Nephron (organoid): ENCODE measurements at regions not wholly inside any gene's neighbourhood (a gene's known extent, or its start where the extent isn't known, plus 50 kb on each side); places are given as distances from the start of the nearest gene placed in this dataset.

Experiments used
- H3K27ac Mint-ChIP-seq, 3 experiments: 2 replicates each; pipeline ENCODE4 v1.8.0; 2020; ENCODE audit warnings: mixed read lengths in 3 of 3, mild to moderate bottlenecking in 2 of 3, moderate library complexity in 1 of 3
- H3K27me3 Mint-ChIP-seq: 2 replicates; pipeline ENCODE4 v1.8.0; 2021; ENCODE audit warnings: low read depth, mild to moderate bottlenecking, moderate library complexity, mixed read lengths
- H3K36me3 Mint-ChIP-seq: 2 replicates; pipeline ENCODE4 v1.8.0; 2020; ENCODE audit warnings: low read depth, mixed read lengths
- H3K4me1 Mint-ChIP-seq: 2 replicates; pipeline ENCODE4 v1.8.0; 2020; ENCODE audit warnings: mixed read lengths
- H3K4me3 Mint-ChIP-seq, 3 experiments: 2 replicates each; pipeline ENCODE4 v1.8.0; 2020; ENCODE audit warnings: mild to moderate bottlenecking in 3 of 3, mixed read lengths in 3 of 3, moderate library complexity in 2 of 3
- H3K9me3 Mint-ChIP-seq: 2 replicates; pipeline ENCODE4 v1.8.0; 2020; ENCODE audit warnings: mixed read lengths
- TF ChIP-seq, protein P1 (sequence below), 3 experiments: fragments of 200-600 bp; sonication (generic); IDR thresholded peaks; one replicate each; pipeline ENCODE4 v1.5.0; 2021; ENCODE audit warnings: antibody characterized with exemption in 3 of 3; ENCODE audit not compliant: unreplicated experiment in 3 of 3

DNA sequence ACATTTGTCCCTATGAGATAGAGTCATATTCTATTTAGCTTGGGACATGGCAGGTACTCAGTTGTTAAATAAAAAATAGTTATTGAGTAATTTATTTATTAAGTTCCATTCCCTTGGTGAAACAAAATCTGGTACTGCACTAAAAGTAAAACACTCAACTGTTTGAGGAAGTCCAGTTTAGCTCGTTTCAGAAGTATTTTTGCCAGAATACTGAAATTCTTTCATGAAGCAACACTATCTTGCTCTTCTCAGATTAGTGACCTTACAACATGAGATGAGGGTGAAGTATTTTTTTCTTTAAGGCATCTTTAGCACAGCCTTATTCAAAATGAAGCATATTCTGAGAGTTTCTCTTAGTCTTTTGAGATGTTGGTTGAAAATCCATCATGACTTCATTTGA lies 106.0 kb downstream of the ZNF365 start:
- Mint-ChIP-seq H3K9me3 (no peaks in the 10 kb centered on the region), H3K4me1 (no peaks in the 10 kb centered on the region), H3K36me3 (no peaks in the 10 kb centered on the region), H3K27ac (no peak overlapping the region), H3K27me3 (no peaks in the 10 kb centered on the region), H3K4me3 (no peak overlapping the region)
- TF ChIP-seq, protein P1, sequence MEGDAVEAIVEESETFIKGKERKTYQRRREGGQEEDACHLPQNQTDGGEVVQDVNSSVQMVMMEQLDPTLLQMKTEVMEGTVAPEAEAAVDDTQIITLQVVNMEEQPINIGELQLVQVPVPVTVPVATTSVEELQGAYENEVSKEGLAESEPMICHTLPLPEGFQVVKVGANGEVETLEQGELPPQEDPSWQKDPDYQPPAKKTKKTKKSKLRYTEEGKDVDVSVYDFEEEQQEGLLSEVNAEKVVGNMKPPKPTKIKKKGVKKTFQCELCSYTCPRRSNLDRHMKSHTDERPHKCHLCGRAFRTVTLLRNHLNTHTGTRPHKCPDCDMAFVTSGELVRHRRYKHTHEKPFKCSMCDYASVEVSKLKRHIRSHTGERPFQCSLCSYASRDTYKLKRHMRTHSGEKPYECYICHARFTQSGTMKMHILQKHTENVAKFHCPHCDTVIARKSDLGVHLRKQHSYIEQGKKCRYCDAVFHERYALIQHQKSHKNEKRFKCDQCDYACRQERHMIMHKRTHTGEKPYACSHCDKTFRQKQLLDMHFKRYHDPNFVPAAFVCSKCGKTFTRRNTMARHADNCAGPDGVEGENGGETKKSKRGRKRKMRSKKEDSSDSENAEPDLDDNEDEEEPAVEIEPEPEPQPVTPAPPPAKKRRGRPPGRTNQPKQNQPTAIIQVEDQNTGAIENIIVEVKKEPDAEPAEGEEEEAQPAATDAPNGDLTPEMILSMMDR (IDR thresholded peaks at IDR 0.05; ENCODE audit: unreplicated experiment in 3 of 3) = no peak

DNA sequence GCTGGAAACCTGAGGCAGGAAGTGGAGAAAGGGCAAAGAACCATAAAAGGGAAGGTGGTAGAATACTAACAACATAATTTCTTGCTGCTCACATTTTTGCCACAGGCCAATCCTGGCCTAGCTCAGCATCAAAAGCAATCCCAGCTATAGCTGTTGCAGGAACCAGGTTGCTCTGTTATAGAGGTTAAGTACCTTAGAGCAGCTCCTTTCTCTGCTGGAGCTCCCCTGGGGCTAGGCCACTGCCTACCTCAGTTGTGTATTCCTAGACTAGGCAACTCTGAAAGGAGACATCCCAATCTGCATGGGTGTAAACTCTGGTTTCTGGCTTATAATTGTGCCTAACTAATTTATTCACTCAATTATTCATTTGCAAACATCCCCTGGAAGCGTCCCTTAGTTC lies 108.4 kb downstream of the ZNF365 start:
- TF ChIP-seq, protein P1 (IDR thresholded peaks at IDR 0.05; ENCODE audit: unreplicated experiment in 3 of 3) = no peak
- H3K27ac Mint-ChIP-seq = no peak overlapping the region

DNA sequence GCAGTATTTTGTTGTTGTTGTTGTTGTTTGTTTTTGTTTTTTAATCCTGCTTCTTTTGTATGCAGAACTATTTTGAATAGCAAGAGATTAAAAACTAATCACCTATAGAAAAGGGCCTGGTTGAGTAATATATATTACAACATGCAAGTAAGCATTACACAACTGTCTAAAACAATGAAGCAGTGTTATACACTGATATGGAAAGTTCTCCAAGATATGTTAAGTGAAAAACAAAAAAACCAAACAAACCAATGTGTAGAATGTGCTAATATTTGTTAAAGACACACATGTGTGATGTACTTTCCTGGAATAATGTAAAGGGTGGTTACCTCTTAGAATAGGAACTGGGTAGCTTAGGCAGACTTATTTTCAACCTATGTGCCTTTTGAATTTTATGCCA lies 117.4 kb downstream of the ZNF365 start:
- TF ChIP-seq, protein P1 (IDR thresholded peaks at IDR 0.05; ENCODE audit: unreplicated experiment in 3 of 3) = no peak

More for the DNA sequence above, 108.4 kb downstream of the ZNF365 start:
- no peaks in the 10 kb centered on the region for H3K36me3 Mint-ChIP-seq
- H3K4me1 Mint-ChIP-seq = no peaks in the 10 kb centered on the region
- H3K27me3 Mint-ChIP-seq = no peaks in the 10 kb centered on the region
- no peaks in the 10 kb centered on the region for H3K9me3 Mint-ChIP-seq
- no peak overlapping the region for H3K4me3 Mint-ChIP-seq

DNA sequence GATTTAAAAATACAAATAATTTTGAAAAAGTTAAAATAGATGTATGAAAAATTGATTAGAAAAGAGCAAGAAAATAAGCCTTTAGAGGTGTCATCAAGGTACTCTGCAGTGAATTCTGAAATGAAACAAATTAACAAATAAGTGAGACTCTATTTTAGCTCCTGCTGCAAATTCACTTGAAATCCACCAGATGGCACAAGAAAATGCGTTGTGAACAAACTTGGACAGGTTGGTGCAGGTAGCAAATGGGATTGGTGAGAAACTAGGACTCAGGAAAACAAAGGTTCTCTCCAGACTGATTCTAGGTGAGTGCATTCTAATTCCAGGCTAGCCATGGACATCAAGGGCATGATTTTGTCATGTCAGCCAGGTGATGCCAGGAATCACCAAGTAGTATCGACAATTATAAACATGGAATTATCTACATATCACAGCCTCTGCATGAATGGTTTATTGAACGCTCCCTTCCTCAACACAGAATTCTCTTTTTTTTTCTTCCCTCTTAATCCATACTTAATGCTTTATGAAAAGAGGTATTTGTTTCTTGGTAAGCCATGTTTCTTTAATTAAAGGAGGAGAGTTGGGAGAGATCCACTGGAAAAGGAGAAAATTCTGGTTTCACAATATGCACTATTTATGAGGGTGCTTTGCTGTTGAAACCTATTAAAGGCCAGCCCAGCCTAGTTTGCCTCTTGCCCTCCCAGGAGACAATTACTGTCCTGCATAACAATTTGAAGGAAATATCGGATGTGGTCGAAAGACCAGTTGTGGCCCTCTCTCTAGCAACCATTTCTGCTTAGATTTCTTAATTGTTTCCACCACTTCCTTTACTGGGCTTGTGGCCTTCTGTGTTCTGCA lies 118.1 kb downstream of the ZNF365 start:
- no peaks in the 10 kb centered on the region for H3K27me3 Mint-ChIP-seq
- no peaks in the 10 kb centered on the region for H3K9me3 Mint-ChIP-seq
- H3K4me1 Mint-ChIP-seq = no peaks in the 10 kb centered on the region
- no peak overlapping the region for H3K27ac Mint-ChIP-seq
- no peak overlapping the region for H3K4me3 Mint-ChIP-seq
- no peaks in the 10 kb centered on the region for H3K36me3 Mint-ChIP-seq
- TF ChIP-seq, protein P1 (IDR thresholded peaks at IDR 0.05; ENCODE audit: unreplicated experiment in 3 of 3) = peak; percentile 53 to 59 (median 59)

More for the DNA sequence above, 117.4 kb downstream of the ZNF365 start:
- H3K27ac Mint-ChIP-seq = no peak overlapping the region
- H3K9me3 Mint-ChIP-seq = no peaks in the 10 kb centered on the region
- H3K27me3 Mint-ChIP-seq = no peaks in the 10 kb centered on the region
- H3K4me3 Mint-ChIP-seq = no peak overlapping the region
- no peaks in the 10 kb centered on the region for H3K36me3 Mint-ChIP-seq
- no peaks in the 10 kb centered on the region for H3K4me1 Mint-ChIP-seq

- TF ChIP-seq, protein P1 (IDR thresholded peaks at IDR 0.05; ENCODE audit: unreplicated experiment in 3 of 3) = no peak
- no peaks in the 10 kb centered on the region for H3K27me3 Mint-ChIP-seq
- H3K36me3 Mint-ChIP-seq = no peaks in the 10 kb centered on the region
- no peaks in the 10 kb centered on the region for H3K9me3 Mint-ChIP-seq
- H3K4me1 Mint-ChIP-seq = no peaks in the 10 kb centered on the region
- H3K4me3 Mint-ChIP-seq = no peak overlapping the region
- H3K27ac Mint-ChIP-seq = no peak overlapping the region
Observed at GRCh38 chr10:62492870-62493180, 118.7 kb downstream of the ZNF365 start.

DNA sequence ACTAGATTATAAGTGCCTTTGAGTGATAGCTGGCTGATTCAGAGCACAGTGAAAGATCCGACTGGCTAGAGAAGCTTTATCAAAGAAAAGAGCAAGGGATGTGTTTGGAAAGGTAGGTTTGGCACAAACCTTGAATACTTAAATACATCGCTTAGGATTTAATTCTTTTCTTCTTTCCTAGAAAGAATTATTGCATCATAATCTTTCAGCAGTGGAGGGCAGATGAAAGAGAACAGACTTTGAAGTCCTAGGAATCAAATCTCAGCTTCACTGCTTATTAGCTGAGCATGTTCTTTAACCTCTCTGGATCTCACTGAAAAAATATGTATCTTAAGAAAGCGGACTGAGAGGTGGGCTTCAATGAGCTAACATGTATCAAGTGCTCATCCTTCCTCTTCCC lies 122.8 kb downstream of the ZNF365 start:
- no peaks in the 10 kb centered on the region for H3K4me1 Mint-ChIP-seq
- H3K4me3 Mint-ChIP-seq = no peak overlapping the region
- H3K9me3 Mint-ChIP-seq = peaks cover 4% of the 10 kb centered on the region
- H3K27ac Mint-ChIP-seq = no peak overlapping the region
- H3K27me3 Mint-ChIP-seq = peaks cover 4% of the 10 kb centered on the region
- no peaks in the 10 kb centered on the region for H3K36me3 Mint-ChIP-seq
- TF ChIP-seq, protein P1 (IDR thresholded peaks at IDR 0.05; ENCODE audit: unreplicated experiment in 3 of 3) = no peak
